Mesothelial cell of epicardium (in vitro differentiated cells): ENCODE measurements at regions not wholly inside any gene's neighbourhood (a gene's known extent, or its start where the extent isn't known, plus 50 kb on each side); places are given as distances from the start of the nearest gene placed in this dataset.
"Not testable (repeated sequence)": the region's sequence is repeated elsewhere in the genome, so short reads cannot be mapped to it uniquely, and the experiment has no call there.

ENCODE experiments used
- DNase-seq, 2 experiments: peaks; one replicate each; pipeline ENCODE4 v3.0.0; 2021; ENCODE audit warnings: low spot score in 2 of 2; ENCODE audit not compliant: unreplicated experiment in 2 of 2
- H3K27ac Mint-ChIP-seq: 2 replicates; pipeline ENCODE4 v1.8.0; 2021; ENCODE audit warnings: mixed read lengths
- H3K27me3 Mint-ChIP-seq: 2 replicates; pipeline ENCODE4 v1.8.0; 2021; ENCODE audit warnings: low read depth, mixed read lengths
- H3K36me3 Mint-ChIP-seq: 2 replicates; pipeline ENCODE4 v1.8.0; 2021; ENCODE audit warnings: mixed read lengths
- H3K4me1 Mint-ChIP-seq: 2 replicates; pipeline ENCODE4 v1.8.0; 2021; ENCODE audit warnings: mixed read lengths
- H3K4me3 Mint-ChIP-seq: 2 replicates; pipeline ENCODE4 v1.8.0; 2021; ENCODE audit warnings: mild to moderate bottlenecking, moderate library complexity, mixed read lengths
- H3K9me3 Mint-ChIP-seq: 2 replicates; pipeline ENCODE4 v1.8.0; 2021; ENCODE audit warnings: mixed read lengths
- TF ChIP-seq, protein P1 (sequence below): fragments of 200-600 bp; sonication (generic); IDR thresholded peaks from one replicate; pipeline ENCODE4 v1.5.0; 2021; ENCODE audit warnings: antibody characterized with exemption; ENCODE audit not compliant: unreplicated experiment

DNA sequence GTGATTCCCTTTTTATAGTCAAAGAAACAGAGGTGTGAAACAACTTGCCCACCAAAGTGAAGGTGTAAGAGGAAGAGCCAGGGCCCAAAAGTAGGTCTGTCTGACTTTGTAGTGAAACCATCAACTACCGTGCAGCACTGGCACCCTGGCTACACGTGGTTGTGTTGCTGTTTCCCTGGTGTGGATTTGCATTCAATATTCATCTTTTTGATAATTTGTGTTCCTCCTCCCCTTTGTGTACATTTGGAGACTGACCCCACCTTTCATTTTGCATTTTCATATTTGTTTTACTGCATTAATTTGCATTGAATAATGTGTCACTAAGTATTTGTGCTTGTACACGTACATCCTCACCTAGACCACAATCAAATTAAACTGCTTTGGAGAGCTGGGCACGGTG, 873.8 kb upstream of the WWC1 start:
- no peaks in the 10 kb centered on the region for H3K36me3 Mint-ChIP-seq
- H3K4me3 Mint-ChIP-seq, result no peak overlapping the region
- peaks cover 4% of the 10 kb centered on the region for H3K27me3 Mint-ChIP-seq
- no peak for DNase-seq
- TF ChIP-seq, protein P1, sequence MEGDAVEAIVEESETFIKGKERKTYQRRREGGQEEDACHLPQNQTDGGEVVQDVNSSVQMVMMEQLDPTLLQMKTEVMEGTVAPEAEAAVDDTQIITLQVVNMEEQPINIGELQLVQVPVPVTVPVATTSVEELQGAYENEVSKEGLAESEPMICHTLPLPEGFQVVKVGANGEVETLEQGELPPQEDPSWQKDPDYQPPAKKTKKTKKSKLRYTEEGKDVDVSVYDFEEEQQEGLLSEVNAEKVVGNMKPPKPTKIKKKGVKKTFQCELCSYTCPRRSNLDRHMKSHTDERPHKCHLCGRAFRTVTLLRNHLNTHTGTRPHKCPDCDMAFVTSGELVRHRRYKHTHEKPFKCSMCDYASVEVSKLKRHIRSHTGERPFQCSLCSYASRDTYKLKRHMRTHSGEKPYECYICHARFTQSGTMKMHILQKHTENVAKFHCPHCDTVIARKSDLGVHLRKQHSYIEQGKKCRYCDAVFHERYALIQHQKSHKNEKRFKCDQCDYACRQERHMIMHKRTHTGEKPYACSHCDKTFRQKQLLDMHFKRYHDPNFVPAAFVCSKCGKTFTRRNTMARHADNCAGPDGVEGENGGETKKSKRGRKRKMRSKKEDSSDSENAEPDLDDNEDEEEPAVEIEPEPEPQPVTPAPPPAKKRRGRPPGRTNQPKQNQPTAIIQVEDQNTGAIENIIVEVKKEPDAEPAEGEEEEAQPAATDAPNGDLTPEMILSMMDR, result no peak
- H3K4me1 Mint-ChIP-seq, result peaks cover 15% of the 10 kb centered on the region
- H3K27ac Mint-ChIP-seq, result no peak overlapping the region
- H3K9me3 Mint-ChIP-seq, result no peaks in the 10 kb centered on the region

DNA sequence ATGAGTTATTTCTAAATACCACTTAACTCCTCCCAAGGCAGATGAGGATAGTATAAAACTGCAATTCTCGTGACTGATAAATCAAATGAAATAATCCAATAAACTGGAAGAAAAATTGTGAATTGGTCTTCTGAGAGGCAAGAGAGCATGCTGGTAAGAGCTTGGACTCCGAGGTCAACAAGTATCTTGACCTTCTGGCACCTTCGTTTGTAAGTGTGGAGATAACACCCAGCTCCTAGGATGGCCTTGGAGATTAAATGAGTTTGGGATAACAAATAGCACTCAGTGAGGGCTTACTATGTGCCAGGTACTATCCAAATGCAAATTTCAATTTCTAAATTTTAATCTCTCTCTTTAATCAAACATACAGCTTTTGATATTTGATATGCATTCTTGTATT, 866.3 kb upstream of the WWC1 start:
- no peak overlapping the region for H3K4me3 Mint-ChIP-seq
- peaks cover 3% of the 10 kb centered on the region for H3K27me3 Mint-ChIP-seq
- no peaks in the 10 kb centered on the region for H3K36me3 Mint-ChIP-seq
- H3K27ac Mint-ChIP-seq, result no peak overlapping the region
- no peaks in the 10 kb centered on the region for H3K9me3 Mint-ChIP-seq
- peaks cover 8% of the 10 kb centered on the region for H3K4me1 Mint-ChIP-seq
- TF ChIP-seq, protein P1, result no peak
- no peak for DNase-seq

DNA sequence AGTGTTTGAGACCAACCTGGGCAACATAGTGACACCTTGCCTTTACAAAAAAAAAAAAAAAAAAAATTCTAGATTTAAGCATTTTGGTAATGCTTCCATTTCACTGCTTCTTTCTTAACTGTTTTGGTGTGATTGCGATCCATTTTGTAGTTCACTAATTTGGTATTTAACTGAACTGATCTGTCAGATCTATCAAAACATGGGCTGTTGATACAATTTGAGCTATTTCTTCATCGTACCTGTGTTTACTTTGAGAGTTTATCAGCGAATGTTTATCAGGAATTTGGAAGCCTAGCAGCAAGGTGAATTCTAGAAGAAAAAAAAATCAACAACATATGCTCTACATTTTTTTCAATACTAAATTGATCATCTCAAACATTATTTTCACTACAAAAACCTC, 864.9 kb upstream of the WWC1 start:
- no peak for DNase-seq
- TF ChIP-seq, protein P1, result no peak
- H3K9me3 Mint-ChIP-seq, result no peaks in the 10 kb centered on the region
- H3K36me3 Mint-ChIP-seq, result no peaks in the 10 kb centered on the region
- peaks cover 3% of the 10 kb centered on the region for H3K27me3 Mint-ChIP-seq
- H3K4me1 Mint-ChIP-seq, result peaks cover 8% of the 10 kb centered on the region
- H3K27ac Mint-ChIP-seq, result no peak overlapping the region
- no peak overlapping the region for H3K4me3 Mint-ChIP-seq

DNA sequence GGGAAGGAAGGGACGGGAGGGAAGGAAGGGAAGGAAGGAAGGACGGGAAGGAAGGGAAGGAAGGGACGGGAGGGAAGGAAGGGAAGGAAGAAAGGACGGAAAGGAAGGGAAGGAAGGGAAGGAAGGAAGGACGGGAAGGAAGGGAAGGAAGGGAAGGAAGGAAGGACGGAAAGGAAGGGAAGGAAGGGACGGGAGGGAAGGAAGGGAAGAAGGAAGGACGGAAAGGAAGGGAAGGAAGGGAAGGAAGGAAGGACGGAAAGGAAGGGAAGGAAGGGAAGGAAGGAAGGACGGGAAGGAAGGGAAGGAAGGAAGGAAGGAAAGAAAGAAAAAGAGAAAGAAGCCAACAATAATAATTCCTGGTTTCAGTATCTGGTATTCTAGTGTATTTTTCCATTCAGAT, 863.8 kb upstream of the WWC1 start:
- DNase-seq, H3K4me1 Mint-ChIP-seq, H3K9me3 Mint-ChIP-seq, H3K4me3 Mint-ChIP-seq, H3K27ac Mint-ChIP-seq, H3K36me3 Mint-ChIP-seq, H3K27me3 Mint-ChIP-seq: not testable (repeated sequence)

DNA sequence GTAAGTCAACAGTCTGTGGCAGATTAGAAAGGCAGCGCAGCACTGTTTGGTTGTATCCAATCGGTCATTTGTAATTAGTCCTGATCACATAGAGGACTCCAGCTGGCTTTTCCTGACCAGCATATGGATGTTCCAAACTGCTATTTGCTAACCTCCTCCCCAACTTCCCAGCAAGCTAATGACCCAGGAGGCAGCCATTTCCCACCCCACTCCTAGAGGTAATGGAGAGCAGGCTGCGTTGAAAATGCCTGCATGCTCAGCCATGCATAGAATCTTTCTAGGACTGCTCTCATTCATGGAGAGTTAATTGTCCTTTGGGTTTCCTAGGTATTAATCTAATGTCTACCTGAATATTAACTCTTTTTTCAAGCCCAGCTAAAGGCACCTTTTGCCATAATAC, 850.6 kb upstream of the WWC1 start:
- no peak overlapping the region for H3K4me3 Mint-ChIP-seq
- peaks cover 15% of the 10 kb centered on the region for H3K9me3 Mint-ChIP-seq
- H3K36me3 Mint-ChIP-seq, result no peaks in the 10 kb centered on the region
- H3K27ac Mint-ChIP-seq, result no peak overlapping the region
- DNase-seq, result no peak
- TF ChIP-seq, protein P1, result no peak
- H3K4me1 Mint-ChIP-seq, result no peaks in the 10 kb centered on the region
- H3K27me3 Mint-ChIP-seq, result no peaks in the 10 kb centered on the region

DNA sequence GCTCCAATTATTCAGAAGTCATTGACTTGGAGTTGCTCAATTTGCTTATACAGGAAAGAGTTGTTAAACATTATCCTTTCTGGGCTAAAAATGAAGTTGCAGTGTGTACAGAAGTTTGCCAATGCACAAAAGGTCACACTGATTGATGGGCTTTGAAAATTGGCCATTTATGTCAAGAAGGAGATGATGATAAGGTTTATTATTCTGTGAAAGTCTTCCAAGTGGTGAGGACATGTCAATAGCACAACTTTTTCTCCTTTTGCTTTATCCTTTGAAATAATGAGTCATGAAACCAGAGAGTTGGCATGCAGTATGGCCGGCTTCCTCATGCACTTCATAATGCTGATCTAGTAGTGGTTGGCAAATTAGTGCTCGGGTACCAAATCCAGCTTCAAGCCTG, 848.5 kb upstream of the WWC1 start:
- Mint-ChIP-seq H3K27me3 (no peaks in the 10 kb centered on the region), H3K36me3 (no peaks in the 10 kb centered on the region), H3K9me3 (peaks cover 4% of the 10 kb centered on the region), H3K4me1 (peaks cover 7% of the 10 kb centered on the region), H3K27ac (no peak overlapping the region), H3K4me3 (no peak overlapping the region)
- DNase-seq, result no peak
- TF ChIP-seq, protein P1, result no peak
